Smooth muscle cell (in vitro differentiated cells): ENCODE measurements at regions not wholly inside any gene's neighbourhood (a gene's known extent, or its start where the extent isn't known, plus 50 kb on each side); places are given as distances from the start of the nearest gene placed in this dataset.

Source experiments
- DNase-seq: peaks from one replicate; lab custom pipeline; 2025; ENCODE audit not compliant: unreplicated experiment; lab: John Stamatoyannopoulos, UW
- H2AFZ ChIP-seq: fragments of 200-600 bp; sonication (generic); 2 replicates; pipeline ENCODE4 v1.6.0; 2016; ENCODE audit warnings: antibody characterized with exemption, low read depth, mild to moderate bottlenecking
- H3F3A ChIP-seq: fragments of 200-600 bp; sonication (generic); 2 replicates; pipeline ENCODE4 v1.6.0; 2017; ENCODE audit warnings: antibody characterized with exemption, low read depth
- H3K27ac ChIP-seq: fragments of 200-600 bp; sonication (generic); 2 replicates; pipeline ENCODE4 v1.5.1; 2016; ENCODE audit warnings: low read depth, mild to moderate bottlenecking
- H3K27me3 ChIP-seq: fragments of 200-600 bp; sonication (generic); 2 replicates; pipeline ENCODE4 v1.6.1; 2016; ENCODE audit warnings: low read depth, mild to moderate bottlenecking
- H3K36me3 ChIP-seq: fragments of 200-600 bp; sonication (generic); 2 replicates; pipeline ENCODE4 v1.5.1; 2016; ENCODE audit warnings: low read depth
- H3K4me1 ChIP-seq: fragments of 200-600 bp; sonication (generic); 2 replicates; pipeline ENCODE4 v1.5.1; 2016; ENCODE audit warnings: low read depth
- H3K4me2 ChIP-seq: fragments of 200-600 bp; sonication (generic); 2 replicates; pipeline ENCODE4 v1.6.0; 2016; ENCODE audit warnings: mild to moderate bottlenecking
- H3K4me3 ChIP-seq: fragments of 200-600 bp; sonication (generic); 2 replicates; pipeline ENCODE4 v1.5.1; 2016; ENCODE audit warnings: mild to moderate bottlenecking
- H3K79me2 ChIP-seq: fragments of 200-600 bp; sonication (generic); 2 replicates; pipeline ENCODE4 v1.6.0; 2016; ENCODE audit warnings: low read depth, mild to moderate bottlenecking
- H3K9ac ChIP-seq: fragments of 200-600 bp; sonication (generic); 2 replicates; pipeline ENCODE4 v1.6.0; 2016; ENCODE audit warnings: low read depth
- H3K9me3 ChIP-seq: fragments of 200-600 bp; sonication (generic); replicated peaks from 2 replicates; pipeline ENCODE4 v1.5.1; 2016; ENCODE audit warnings: low read depth
- H4K20me1 ChIP-seq: fragments of 200-600 bp; sonication (generic); 2 replicates; pipeline ENCODE4 v1.6.0; 2016; ENCODE audit warnings: low read depth
- WGBS: methylation state at CpG from one replicate; pipeline ENCODE4 v1.1.7; 2016; ENCODE audit warnings: low lambda C conversion rate; 5-methylcytosine and 5-hydroxymethylcytosine counted together
- TF ChIP-seq, protein P1 (sequence below): fragments of 200-600 bp; sonication (generic); IDR thresholded peaks from 2 replicates; pipeline ENCODE4 v1.5.1; 2017; ENCODE audit warnings: borderline replicate concordance, mild to moderate bottlenecking, antibody characterized with exemption; ENCODE audit not compliant: insufficient read depth, poor library complexity, severe bottlenecking

DNA sequence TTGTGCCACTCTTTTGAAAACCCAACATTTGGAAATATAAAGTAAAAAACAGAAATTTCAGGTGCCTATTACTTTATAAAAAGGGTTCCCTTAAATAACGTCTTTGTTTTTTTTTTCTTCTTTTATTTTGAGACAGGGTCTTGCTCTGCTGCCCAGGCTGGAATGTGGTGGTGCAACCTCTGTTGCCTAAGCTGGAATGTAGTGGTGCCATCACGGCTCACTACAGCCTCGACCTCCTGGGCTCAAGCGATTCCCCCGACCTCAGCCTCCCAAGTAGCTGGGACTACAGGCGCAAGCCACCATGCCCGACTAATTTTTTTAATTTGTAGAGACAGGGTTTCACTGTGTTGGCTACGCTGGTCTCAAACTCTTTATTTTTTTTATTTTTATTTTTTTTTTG lies 110.2 kb upstream of the HNRNPU start:
- WGBS, result 95% methylated on average over 8 of the region's 8 CpGs
- no peaks in the 10 kb centered on the region for H3K9me3 ChIP-seq
- H3K27me3 ChIP-seq, result no peaks in the 10 kb centered on the region
- H3F3A ChIP-seq, result peaks cover 4% of the 10 kb centered on the region
- no peak overlapping the region for H3K4me2 ChIP-seq
- TF ChIP-seq, protein P1, sequence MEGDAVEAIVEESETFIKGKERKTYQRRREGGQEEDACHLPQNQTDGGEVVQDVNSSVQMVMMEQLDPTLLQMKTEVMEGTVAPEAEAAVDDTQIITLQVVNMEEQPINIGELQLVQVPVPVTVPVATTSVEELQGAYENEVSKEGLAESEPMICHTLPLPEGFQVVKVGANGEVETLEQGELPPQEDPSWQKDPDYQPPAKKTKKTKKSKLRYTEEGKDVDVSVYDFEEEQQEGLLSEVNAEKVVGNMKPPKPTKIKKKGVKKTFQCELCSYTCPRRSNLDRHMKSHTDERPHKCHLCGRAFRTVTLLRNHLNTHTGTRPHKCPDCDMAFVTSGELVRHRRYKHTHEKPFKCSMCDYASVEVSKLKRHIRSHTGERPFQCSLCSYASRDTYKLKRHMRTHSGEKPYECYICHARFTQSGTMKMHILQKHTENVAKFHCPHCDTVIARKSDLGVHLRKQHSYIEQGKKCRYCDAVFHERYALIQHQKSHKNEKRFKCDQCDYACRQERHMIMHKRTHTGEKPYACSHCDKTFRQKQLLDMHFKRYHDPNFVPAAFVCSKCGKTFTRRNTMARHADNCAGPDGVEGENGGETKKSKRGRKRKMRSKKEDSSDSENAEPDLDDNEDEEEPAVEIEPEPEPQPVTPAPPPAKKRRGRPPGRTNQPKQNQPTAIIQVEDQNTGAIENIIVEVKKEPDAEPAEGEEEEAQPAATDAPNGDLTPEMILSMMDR, result no peak
- no peak overlapping the region for H2AFZ ChIP-seq
- H3K27ac ChIP-seq, result no peak overlapping the region
- H3K4me1 ChIP-seq, result no peaks in the 10 kb centered on the region
- DNase-seq, result no peak
- no peaks in the 10 kb centered on the region for H4K20me1 ChIP-seq
- peaks cover 27% of the 10 kb centered on the region for H3K79me2 ChIP-seq
- no peaks in the 10 kb centered on the region for H3K36me3 ChIP-seq
- no peak overlapping the region for H3K4me3 ChIP-seq
- no peak overlapping the region for H3K9ac ChIP-seq

DNA sequence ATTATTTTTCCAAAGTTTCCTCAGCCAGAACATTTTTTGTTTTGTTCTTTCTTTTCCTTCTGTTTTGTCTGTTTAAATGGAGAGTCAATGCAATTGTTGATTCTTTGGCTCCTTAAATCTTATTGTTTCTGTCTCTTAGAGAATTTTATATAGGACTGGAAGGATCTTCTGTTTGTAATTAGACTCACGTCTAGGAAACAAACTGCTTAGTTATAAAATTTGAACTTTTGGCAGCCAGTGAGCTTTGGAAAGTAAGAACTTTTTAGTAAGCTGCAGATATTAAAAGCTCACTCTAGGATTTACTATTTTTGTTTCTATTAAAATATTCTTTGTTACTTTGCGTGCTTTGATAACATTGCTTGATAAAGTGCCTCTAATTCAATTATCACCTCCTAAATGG lies 109.8 kb upstream of the HNRNPU start:
- H3K27me3 ChIP-seq, result no peaks in the 10 kb centered on the region
- H3K4me1 ChIP-seq, result peaks cover 3% of the 10 kb centered on the region
- TF ChIP-seq, protein P1, result no peak
- no peak overlapping the region for H3K9ac ChIP-seq
- no peak for DNase-seq
- 67% methylated on average over 2 of the region's 2 CpGs for WGBS
- no peaks in the 10 kb centered on the region for H3K9me3 ChIP-seq
- no peak overlapping the region for H3K27ac ChIP-seq
- no peak overlapping the region for H3K4me2 ChIP-seq
- H3K4me3 ChIP-seq, result no peak overlapping the region
- H3K79me2 ChIP-seq, result peaks cover 27% of the 10 kb centered on the region
- H3K36me3 ChIP-seq, result no peaks in the 10 kb centered on the region
- no peak overlapping the region for H2AFZ ChIP-seq
- peaks cover 7% of the 10 kb centered on the region for H3F3A ChIP-seq
- no peaks in the 10 kb centered on the region for H4K20me1 ChIP-seq

DNA sequence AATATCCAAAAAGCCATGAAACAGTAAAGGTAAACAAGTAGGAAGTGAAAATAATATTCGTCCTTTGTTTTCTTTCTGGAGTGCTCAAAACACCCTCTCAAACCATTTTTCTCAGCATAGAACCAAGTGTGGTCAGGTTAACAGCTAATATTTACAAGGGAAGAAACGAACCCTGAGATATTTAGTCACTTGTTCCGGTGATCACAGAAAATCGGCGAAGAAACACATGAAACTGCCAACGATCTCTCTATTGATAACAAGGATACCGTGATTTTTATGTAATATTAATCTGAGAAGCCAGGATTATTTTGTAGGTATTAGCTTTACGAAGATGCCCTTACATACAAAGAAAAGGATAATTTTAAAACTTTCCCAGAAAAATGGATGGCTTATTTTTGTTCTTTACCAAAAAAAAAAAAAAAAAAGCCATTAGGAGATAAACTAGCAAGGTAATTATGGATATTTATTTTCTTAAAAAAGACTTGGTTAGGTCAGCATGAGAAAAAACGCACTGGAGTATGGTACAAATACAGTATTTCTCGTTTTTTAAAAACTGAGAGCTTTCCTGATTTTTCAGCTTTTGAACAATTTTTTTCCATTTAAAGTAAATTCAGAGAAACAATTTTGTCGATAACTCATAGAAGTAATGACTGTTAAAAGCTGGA lies 107.3 kb upstream of the HNRNPU start:
- peak overlapping the region; percentile 100 for H3K27ac ChIP-seq
- H3K4me1 ChIP-seq, result peaks cover 14% of the 10 kb centered on the region
- peak overlapping the region; percentile 77 for H2AFZ ChIP-seq
- H3K79me2 ChIP-seq, result peaks cover 27% of the 10 kb centered on the region
- H3K4me3 ChIP-seq, result peak overlapping the region; percentile 64
- H3K4me2 ChIP-seq, result peak overlapping the region; percentile 82
- no peaks in the 10 kb centered on the region for H3K9me3 ChIP-seq
- 32% methylated on average over 11 of the region's 11 CpGs for WGBS
- TF ChIP-seq, protein P1, result no peak
- no peaks in the 10 kb centered on the region for H3K36me3 ChIP-seq
- DNase-seq, result no peak
- peak overlapping the region; percentile 98 for H3K9ac ChIP-seq
- no peaks in the 10 kb centered on the region for H3K27me3 ChIP-seq
- peaks cover 8% of the 10 kb centered on the region for H3F3A ChIP-seq
- H4K20me1 ChIP-seq, result no peaks in the 10 kb centered on the region
